PFSK-1 (cell line): ENCODE measurements at regions not wholly inside any gene's neighbourhood (a gene's known extent, or its start where the extent isn't known, plus 50 kb on each side); places are given as distances from the start of the nearest gene placed in this dataset.

ENCODE experiments used
- POLR2AphosphoS5 ChIP-seq: IDR thresholded peaks from 2 replicates; pipeline ENCODE4 v1.6.1; 2012; ENCODE audit warnings: low read depth, mild to moderate bottlenecking, control low read depth, low read length, moderate library complexity
- SIN3A ChIP-seq: IDR thresholded peaks from 2 replicates; pipeline ENCODE4 v1.6.1; 2012; ENCODE audit warnings: mild to moderate bottlenecking, low read length, moderate library complexity, borderline replicate concordance; ENCODE audit not compliant: insufficient read depth
- TAF1 ChIP-seq: IDR thresholded peaks from 2 replicates; pipeline ENCODE4 v1.6.1; 2012; ENCODE audit warnings: low read length, control low read depth, borderline replicate concordance; ENCODE audit not compliant: insufficient read depth
- TF ChIP-seq, protein P1 (sequence below), 2 experiments: IDR thresholded peaks; 2 replicates each; pipeline versions ENCODE4 v1.6.1 to v1.8.0; 2011 to 2012; ENCODE audit warnings: low read depth in 2 of 2, low read length in 2 of 2, control low read depth in 1 of 2, inconsistent platforms in 1 of 2, mild to moderate bottlenecking in 1 of 2, moderate library complexity in 1 of 2; ENCODE audit not compliant: insufficient read depth in 1 of 2

DNA sequence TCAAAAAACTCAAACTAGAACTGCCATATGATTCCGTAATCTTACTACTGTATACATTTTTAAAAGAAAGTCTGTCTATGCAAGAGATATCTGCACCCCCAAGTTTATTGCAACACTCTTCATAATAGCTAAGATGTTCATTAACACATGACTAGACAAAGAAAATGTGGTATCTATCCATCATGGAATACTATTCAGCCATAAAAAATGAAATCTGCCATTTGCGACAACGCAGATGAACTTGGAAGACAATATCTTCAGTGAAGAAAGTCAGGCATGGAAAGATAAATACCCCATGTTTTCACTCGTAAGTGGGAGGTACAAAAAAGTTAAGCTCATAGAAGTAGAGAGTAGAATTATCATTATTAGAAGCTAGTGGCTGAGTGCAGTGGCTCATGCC is 87.3 kb upstream of the DHRSX start:
- no peak for TF ChIP-seq POLR2AphosphoS5
- TF ChIP-seq TAF1, result no peak
- TF ChIP-seq, protein P1, sequence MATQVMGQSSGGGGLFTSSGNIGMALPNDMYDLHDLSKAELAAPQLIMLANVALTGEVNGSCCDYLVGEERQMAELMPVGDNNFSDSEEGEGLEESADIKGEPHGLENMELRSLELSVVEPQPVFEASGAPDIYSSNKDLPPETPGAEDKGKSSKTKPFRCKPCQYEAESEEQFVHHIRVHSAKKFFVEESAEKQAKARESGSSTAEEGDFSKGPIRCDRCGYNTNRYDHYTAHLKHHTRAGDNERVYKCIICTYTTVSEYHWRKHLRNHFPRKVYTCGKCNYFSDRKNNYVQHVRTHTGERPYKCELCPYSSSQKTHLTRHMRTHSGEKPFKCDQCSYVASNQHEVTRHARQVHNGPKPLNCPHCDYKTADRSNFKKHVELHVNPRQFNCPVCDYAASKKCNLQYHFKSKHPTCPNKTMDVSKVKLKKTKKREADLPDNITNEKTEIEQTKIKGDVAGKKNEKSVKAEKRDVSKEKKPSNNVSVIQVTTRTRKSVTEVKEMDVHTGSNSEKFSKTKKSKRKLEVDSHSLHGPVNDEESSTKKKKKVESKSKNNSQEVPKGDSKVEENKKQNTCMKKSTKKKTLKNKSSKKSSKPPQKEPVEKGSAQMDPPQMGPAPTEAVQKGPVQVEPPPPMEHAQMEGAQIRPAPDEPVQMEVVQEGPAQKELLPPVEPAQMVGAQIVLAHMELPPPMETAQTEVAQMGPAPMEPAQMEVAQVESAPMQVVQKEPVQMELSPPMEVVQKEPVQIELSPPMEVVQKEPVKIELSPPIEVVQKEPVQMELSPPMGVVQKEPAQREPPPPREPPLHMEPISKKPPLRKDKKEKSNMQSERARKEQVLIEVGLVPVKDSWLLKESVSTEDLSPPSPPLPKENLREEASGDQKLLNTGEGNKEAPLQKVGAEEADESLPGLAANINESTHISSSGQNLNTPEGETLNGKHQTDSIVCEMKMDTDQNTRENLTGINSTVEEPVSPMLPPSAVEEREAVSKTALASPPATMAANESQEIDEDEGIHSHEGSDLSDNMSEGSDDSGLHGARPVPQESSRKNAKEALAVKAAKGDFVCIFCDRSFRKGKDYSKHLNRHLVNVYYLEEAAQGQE (IDR thresholded peaks at IDR 0.05; ENCODE audit: insufficient read depth in 1 of 2, low read depth in 2 of 2, low read length in 2 of 2), result no peak
- no peak for TF ChIP-seq SIN3A
